SU-DHL-6 (cell line): ENCODE measurements at regions not wholly inside any gene's neighbourhood (a gene's known extent, or its start where the extent isn't known, plus 50 kb on each side); places are given as distances from the start of the nearest gene placed in this dataset.

ENCODE experiments used
- H2AFZ ChIP-seq: fragments of 200-600 bp; sonication (generic); 2 replicates; pipeline ENCODE4 v1.6.1; 2014; ENCODE audit warnings: low read depth, mild to moderate bottlenecking, moderate library complexity, mixed read lengths, antibody characterized with exemption, low read length; ENCODE audit not compliant: severe bottlenecking
- H3F3A ChIP-seq: fragments of 200-600 bp; shearing (Covaris generic); 2 replicates; pipeline ENCODE4 v1.6.0; 2016; ENCODE audit warnings: antibody characterized with exemption, mild to moderate bottlenecking; ENCODE audit not compliant: insufficient read depth
- H3K27ac ChIP-seq: fragments of 200-600 bp; sonication (generic); 2 replicates; pipeline ENCODE4 v1.5.1; 2016; ENCODE audit warnings: low read depth, mild to moderate bottlenecking, low read length, moderate library complexity, mixed read lengths
- H3K27me3 ChIP-seq: fragments of 200-600 bp; sonication (generic), shearing (Covaris generic); 2 replicates; pipeline ENCODE4 v1.6.0; 2014; ENCODE audit warnings: mild to moderate bottlenecking, low read length
- H3K36me3 ChIP-seq: fragments of 200-600 bp; sonication (generic); 2 replicates; pipeline ENCODE4 v1.6.1; 2014; ENCODE audit warnings: mild to moderate bottlenecking, low read length, mixed read lengths
- H3K4me2 ChIP-seq: fragments of 300-600, 200-600 bp; shearing (Covaris generic), sonication (generic); 2 replicates; pipeline ENCODE4 v1.6.0; 2014; ENCODE audit warnings: low read length, low read depth, mild to moderate bottlenecking; ENCODE audit not compliant: poor library complexity, severe bottlenecking
- H3K4me3 ChIP-seq: fragments of 200-600 bp; sonication (generic); 2 replicates; pipeline ENCODE4 v1.5.1; 2014; ENCODE audit warnings: antibody characterized with exemption, low read length, mild to moderate bottlenecking, mixed read lengths; ENCODE audit not compliant: insufficient read depth, poor library complexity, severe bottlenecking
- H3K79me2 ChIP-seq: fragments of 200-600 bp; sonication (generic); 2 replicates; pipeline ENCODE4 v1.6.1; 2014; ENCODE audit warnings: mild to moderate bottlenecking, low read length, moderate library complexity; ENCODE audit not compliant: insufficient read depth
- H3K9ac ChIP-seq: fragments of 200-600 bp; sonication (generic); 2 replicates; pipeline ENCODE4 v1.7.0; 2014; ENCODE audit warnings: mild to moderate bottlenecking, low read length
- H3K9me2 ChIP-seq: fragments of 200-600 bp; sonication (generic); replicated peaks from 2 replicates; pipeline ENCODE4 v1.6.1; 2014; ENCODE audit warnings: low read length; ENCODE audit not compliant: insufficient read depth
- H3K9me3 ChIP-seq: fragments of 200-600 bp; sonication (generic); 2 replicates; pipeline ENCODE4 v1.6.1; 2014; ENCODE audit warnings: low read length, mixed read lengths; ENCODE audit not compliant: insufficient read depth
- H4K20me1 ChIP-seq: fragments of 200-600 bp; sonication (generic); 2 replicates; pipeline ENCODE4 v1.6.1; 2014; ENCODE audit warnings: low read depth, mild to moderate bottlenecking, antibody characterized with exemption, low read length, moderate library complexity, mixed read lengths
- EZH2phosphoT487 ChIP-seq: fragments of 200-600 bp; sonication (generic), shearing (Covaris generic); conservative IDR thresholded peaks from 2 replicates; pipeline ENCODE4 v1.6.1; 2018; ENCODE audit warnings: mild to moderate bottlenecking, antibody characterized with exemption, low read length, moderate library complexity, mixed read lengths
- TF ChIP-seq, protein P1 (sequence below): fragments of 200-600 bp; sonication (generic); IDR thresholded peaks from one replicate; pipeline ENCODE4 v1.5.1; 2017; ENCODE audit warnings: antibody characterized with exemption, mild to moderate bottlenecking, low read length, moderate library complexity; ENCODE audit not compliant: insufficient read depth, poor library complexity, severe bottlenecking

GRCh38 chr3:4047366-4047765, 248.1 kb downstream of the LRRN1 start:
- H3K9ac ChIP-seq, result no peak overlapping the region
- no peak overlapping the region for H3K4me3 ChIP-seq
- no peaks in the 10 kb centered on the region for H3K9me2 ChIP-seq
- no peaks in the 10 kb centered on the region for H4K20me1 ChIP-seq
- no peaks in the 10 kb centered on the region for H3K9me3 ChIP-seq
- TF ChIP-seq, protein P1, sequence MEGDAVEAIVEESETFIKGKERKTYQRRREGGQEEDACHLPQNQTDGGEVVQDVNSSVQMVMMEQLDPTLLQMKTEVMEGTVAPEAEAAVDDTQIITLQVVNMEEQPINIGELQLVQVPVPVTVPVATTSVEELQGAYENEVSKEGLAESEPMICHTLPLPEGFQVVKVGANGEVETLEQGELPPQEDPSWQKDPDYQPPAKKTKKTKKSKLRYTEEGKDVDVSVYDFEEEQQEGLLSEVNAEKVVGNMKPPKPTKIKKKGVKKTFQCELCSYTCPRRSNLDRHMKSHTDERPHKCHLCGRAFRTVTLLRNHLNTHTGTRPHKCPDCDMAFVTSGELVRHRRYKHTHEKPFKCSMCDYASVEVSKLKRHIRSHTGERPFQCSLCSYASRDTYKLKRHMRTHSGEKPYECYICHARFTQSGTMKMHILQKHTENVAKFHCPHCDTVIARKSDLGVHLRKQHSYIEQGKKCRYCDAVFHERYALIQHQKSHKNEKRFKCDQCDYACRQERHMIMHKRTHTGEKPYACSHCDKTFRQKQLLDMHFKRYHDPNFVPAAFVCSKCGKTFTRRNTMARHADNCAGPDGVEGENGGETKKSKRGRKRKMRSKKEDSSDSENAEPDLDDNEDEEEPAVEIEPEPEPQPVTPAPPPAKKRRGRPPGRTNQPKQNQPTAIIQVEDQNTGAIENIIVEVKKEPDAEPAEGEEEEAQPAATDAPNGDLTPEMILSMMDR, result no peak
- TF ChIP-seq EZH2phosphoT487, result no peak
- H3K27me3 ChIP-seq, result no peaks in the 10 kb centered on the region
- no peaks in the 10 kb centered on the region for H3F3A ChIP-seq
- H3K27ac ChIP-seq, result no peak overlapping the region
- no peak overlapping the region for H2AFZ ChIP-seq
- H3K4me2 ChIP-seq, result no peak overlapping the region
- no peaks in the 10 kb centered on the region for H3K36me3 ChIP-seq
- no peaks in the 10 kb centered on the region for H3K79me2 ChIP-seq

DNA sequence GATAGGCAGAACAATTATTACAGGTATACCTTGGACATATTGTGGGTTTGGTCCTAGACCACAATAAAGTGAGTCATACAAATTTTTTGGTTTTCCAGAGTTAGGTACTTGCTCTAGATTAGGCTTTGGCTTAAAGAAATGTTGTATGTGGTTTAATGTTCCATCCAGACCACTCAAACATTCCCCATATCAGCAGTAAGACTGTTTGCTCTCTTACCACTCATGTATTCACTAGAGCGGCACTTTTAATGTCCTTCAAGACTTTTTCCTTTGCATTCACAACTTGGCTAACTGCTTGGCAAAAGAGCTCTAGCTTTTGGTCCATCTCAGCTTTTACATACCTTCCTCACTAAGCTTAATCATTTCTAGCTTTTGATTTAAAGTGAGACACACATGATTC, 250.5 kb upstream of the SETMAR start:
- no peak overlapping the region for H3K27ac ChIP-seq
- no peaks in the 10 kb centered on the region for H4K20me1 ChIP-seq
- TF ChIP-seq, protein P1, result no peak

DNA sequence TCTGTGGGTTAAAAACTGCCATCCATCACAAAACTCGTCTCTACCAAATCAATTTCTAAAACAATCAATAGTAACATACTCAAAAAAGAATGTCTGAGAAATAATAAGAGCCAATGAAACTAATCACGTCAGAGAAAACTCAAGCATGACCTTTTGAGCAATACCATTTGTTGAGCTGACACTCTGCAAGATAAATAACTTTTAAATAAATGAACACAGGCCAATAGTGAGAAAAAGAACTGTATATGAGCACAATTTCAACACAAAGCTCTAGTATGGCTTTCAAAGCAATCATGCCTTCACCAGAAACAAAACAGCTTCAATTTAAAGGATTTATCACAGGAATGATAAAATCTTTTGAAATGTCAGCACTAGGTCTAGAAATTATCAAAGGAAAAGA, 249.2 kb upstream of the SETMAR start:
- Histone ChIP-seq H3K9me3 (no peaks in the 10 kb centered on the region), H3K4me2 (no peak overlapping the region), H2AFZ (no peak overlapping the region), H3K79me2 (no peaks in the 10 kb centered on the region), H3K9me2 (no peaks in the 10 kb centered on the region), H3K27ac (no peak overlapping the region), H4K20me1 (no peaks in the 10 kb centered on the region), H3K36me3 (no peaks in the 10 kb centered on the region), H3K4me3 (no peak overlapping the region), H3K27me3 (no peaks in the 10 kb centered on the region), H3K9ac (no peak overlapping the region), H3F3A (no peaks in the 10 kb centered on the region)
- TF ChIP-seq, protein P1, result no peak
- TF ChIP-seq EZH2phosphoT487, result no peak

More for the DNA sequence above, 250.5 kb upstream of the SETMAR start:
- no peaks in the 10 kb centered on the region for H3K9me3 ChIP-seq
- no peaks in the 10 kb centered on the region for H3K9me2 ChIP-seq
- no peak overlapping the region for H3K4me2 ChIP-seq
- no peak overlapping the region for H3K4me3 ChIP-seq
- H2AFZ ChIP-seq, result no peak overlapping the region
- H3F3A ChIP-seq, result no peaks in the 10 kb centered on the region
- H3K79me2 ChIP-seq, result no peaks in the 10 kb centered on the region
- no peak overlapping the region for H3K9ac ChIP-seq
- no peaks in the 10 kb centered on the region for H3K36me3 ChIP-seq
- no peaks in the 10 kb centered on the region for H3K27me3 ChIP-seq

DNA sequence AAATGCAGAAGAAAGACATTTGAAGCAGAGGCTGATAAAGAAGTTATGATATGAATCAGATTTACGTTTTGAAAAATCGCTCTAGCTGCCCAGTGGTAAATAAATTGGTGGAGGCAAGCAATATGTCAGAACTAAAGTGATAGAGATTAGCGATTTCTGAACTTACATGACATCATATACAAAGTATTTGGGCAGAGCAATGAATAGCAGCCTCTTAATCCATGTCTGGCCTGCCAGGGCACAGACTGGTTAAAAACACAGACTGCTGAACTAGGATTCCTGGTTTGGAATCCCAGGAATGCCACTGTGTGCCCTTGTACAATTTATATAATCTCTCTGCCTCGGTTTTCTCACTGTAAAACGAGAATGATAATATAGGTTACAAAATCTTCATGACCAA, 243.1 kb upstream of the SETMAR start:
- Histone ChIP-seq H3K36me3 (no peaks in the 10 kb centered on the region), H3K4me3 (no peak overlapping the region), H2AFZ (no peak overlapping the region), H3K9me3 (no peaks in the 10 kb centered on the region), H3K4me2 (no peak overlapping the region), H3K9me2 (no peaks in the 10 kb centered on the region), H3K27ac (no peak overlapping the region), H3K27me3 (no peaks in the 10 kb centered on the region), H3K79me2 (no peaks in the 10 kb centered on the region), H3K9ac (no peak overlapping the region), H3F3A (no peaks in the 10 kb centered on the region), H4K20me1 (no peaks in the 10 kb centered on the region)
- TF ChIP-seq, protein P1, result no peak
- no peak for TF ChIP-seq EZH2phosphoT487
